Neural cell (in vitro differentiated cells): ENCODE measurements at regions not wholly inside any gene's neighbourhood (a gene's known extent, or its start where the extent isn't known, plus 50 kb on each side); places are given as distances from the start of the nearest gene placed in this dataset.

Experiments
- H2AFZ ChIP-seq: fragments of 200-600, 300-800 bp; sonication (generic), shearing (Covaris generic); 2 replicates; pipeline ENCODE4 v1.6.0; 2014; ENCODE audit warnings: low read depth, mild to moderate bottlenecking, antibody characterized with exemption, low read length, moderate library complexity
- H3F3A ChIP-seq: fragments of 200-600 bp; shearing (Covaris generic); 2 replicates; pipeline ENCODE4 v1.6.1; 2016; ENCODE audit warnings: mild to moderate bottlenecking, moderate library complexity, mixed read lengths, antibody characterized with exemption, low read length; ENCODE audit not compliant: insufficient read depth, poor library complexity, severe bottlenecking
- H3K27ac ChIP-seq: fragments of 200-600, 300-800 bp; sonication (generic), shearing (Covaris generic); 2 replicates; pipeline ENCODE4 v1.5.1; 2014; ENCODE audit warnings: mild to moderate bottlenecking, low read length, moderate library complexity
- H3K27me3 ChIP-seq: fragments of 300-800, 200-600 bp; sonication (generic), shearing (Covaris generic); 2 replicates; pipeline ENCODE4 v1.6.0; 2014; ENCODE audit warnings: mild to moderate bottlenecking, low read depth, low read length, moderate library complexity; ENCODE audit not compliant: insufficient read depth
- H3K36me3 ChIP-seq: fragments of 300-800, 200-600 bp; sonication (generic), shearing (Covaris generic); 2 replicates; pipeline ENCODE4 v1.5.1; 2014; ENCODE audit warnings: mild to moderate bottlenecking, antibody characterized with exemption, low read length, moderate library complexity; ENCODE audit not compliant: insufficient read depth
- H3K4me2 ChIP-seq: fragments of 300-800, 200-600 bp; sonication (generic), shearing (Covaris generic); 2 replicates; pipeline ENCODE4 v1.6.0; 2014; ENCODE audit warnings: mild to moderate bottlenecking, low read length
- H3K4me3 ChIP-seq: fragments of 300-800, 200-600 bp; sonication (generic), shearing (Covaris generic); 2 replicates; pipeline ENCODE4 v1.5.1; 2014; ENCODE audit warnings: mild to moderate bottlenecking, low read length, moderate library complexity
- H3K79me2 ChIP-seq: fragments of 200-600 bp; shearing (Covaris generic); replicated peaks from 2 replicates; pipeline ENCODE4 v1.6.0; 2014; ENCODE audit warnings: mild to moderate bottlenecking, low read length, moderate library complexity; ENCODE audit not compliant: insufficient read depth
- H3K9ac ChIP-seq: fragments of 300-800, 200-600 bp; sonication (generic), shearing (Covaris generic); 2 replicates; pipeline ENCODE4 v1.6.1; 2016; ENCODE audit warnings: mild to moderate bottlenecking, low read length, mixed read lengths
- H3K9me2 ChIP-seq: fragments of 200-600 bp; shearing (Covaris generic); 2 replicates; pipeline ENCODE4 v1.6.1; 2016; ENCODE audit warnings: mild to moderate bottlenecking, low read length, mixed read lengths; ENCODE audit not compliant: insufficient read depth
- H3K9me3 ChIP-seq: fragments of 200-600, 300-800 bp; sonication (generic), shearing (Covaris generic); 2 replicates; pipeline ENCODE4 v1.6.1; 2016; ENCODE audit warnings: mild to moderate bottlenecking, mixed run types, low read length, moderate library complexity, mixed read lengths
- H4K20me1 ChIP-seq: fragments of 200-600 bp; shearing (Covaris generic); 2 replicates; pipeline ENCODE4 v1.6.1; 2016; ENCODE audit warnings: mild to moderate bottlenecking, mixed run types; ENCODE audit not compliant: insufficient read depth
- CTCF ChIP-seq: fragments of 450-650 bp; IDR thresholded peaks from 2 replicates; pipeline ENCODE4 v1.5.1; 2014; ENCODE audit warnings: antibody characterized with exemption, mild to moderate bottlenecking, moderate library complexity; ENCODE audit not compliant: poor library complexity, severe bottlenecking
- EP300 ChIP-seq: fragments of 450-650 bp; conservative IDR thresholded peaks from 2 replicates; pipeline ENCODE4 v1.6.1; 2014; ENCODE audit warnings: antibody characterized with exemption, mild to moderate bottlenecking, moderate library complexity; ENCODE audit not compliant: poor library complexity, severe bottlenecking
- EZH2 ChIP-seq: fragments of 200-600, 300-800 bp; shearing (Covaris generic), sonication (generic); IDR thresholded peaks from 2 replicates; pipeline ENCODE4 v1.6.1; 2014; ENCODE audit warnings: antibody characterized with exemption, low read length, borderline replicate concordance, mild to moderate bottlenecking; ENCODE audit not compliant: insufficient read depth, poor library complexity, severe bottlenecking
- MXI1 ChIP-seq: fragments of 450-650 bp; conservative IDR thresholded peaks from 2 replicates; pipeline ENCODE4 v1.6.1; 2014; ENCODE audit warnings: antibody characterized with exemption, mild to moderate bottlenecking; ENCODE audit not compliant: poor library complexity, severe bottlenecking
- POLR2AphosphoS5 ChIP-seq: IDR thresholded peaks from 2 replicates; pipeline ENCODE4 v1.6.1; 2012
- RAD21 ChIP-seq: fragments of 450-650 bp; conservative IDR thresholded peaks from 2 replicates; pipeline ENCODE4 v1.6.1; 2014; ENCODE audit warnings: antibody characterized with exemption, mild to moderate bottlenecking, moderate library complexity
- REST ChIP-seq: IDR thresholded peaks from 2 replicates; pipeline ENCODE4 v1.6.1; 2012; ENCODE audit warnings: borderline replicate concordance
- SMC3 ChIP-seq: fragments of 450-650 bp; conservative IDR thresholded peaks from 2 replicates; pipeline ENCODE4 v1.6.1; 2014; ENCODE audit warnings: antibody characterized with exemption, mild to moderate bottlenecking, moderate library complexity; ENCODE audit not compliant: poor library complexity
- TAF1 ChIP-seq: IDR thresholded peaks from 2 replicates; pipeline ENCODE4 v1.6.1; 2012; ENCODE audit warnings: low read depth

- Histone ChIP-seq H3K4me2 (no peak overlapping the region), H3K9me3 (no peaks in the 10 kb centered on the region), H3K36me3 (no peaks in the 10 kb centered on the region), H3K27me3 (no peaks in the 10 kb centered on the region), H3F3A (no peaks in the 10 kb centered on the region), H3K9ac (no peak overlapping the region), H3K79me2 (no peaks in the 10 kb centered on the region), H3K4me3 (no peak overlapping the region), H3K9me2 (no peaks in the 10 kb centered on the region), H4K20me1 (no peaks in the 10 kb centered on the region), H3K27ac (no peak overlapping the region), H2AFZ (no peak overlapping the region)
- TF ChIP-seq RAD21, result no peak
- TF ChIP-seq EZH2, result no peak
- no peak for TF ChIP-seq EP300
These were observed 497.3 kb downstream of the SHQ1 start for GRCh38 chr3:72350761-72351505.

- Histone ChIP-seq H3K79me2 (no peaks in the 10 kb centered on the region), H3K9ac (no peak overlapping the region), H3K9me3 (no peaks in the 10 kb centered on the region), H3K36me3 (no peaks in the 10 kb centered on the region), H3K27ac (no peak overlapping the region), H3K27me3 (no peaks in the 10 kb centered on the region), H3K4me2 (no peak overlapping the region), H3K4me3 (no peak overlapping the region), H2AFZ (no peak overlapping the region), H3F3A (no peaks in the 10 kb centered on the region), H3K9me2 (no peaks in the 10 kb centered on the region), H4K20me1 (no peaks in the 10 kb centered on the region)
- no peak for TF ChIP-seq CTCF
- no peak for TF ChIP-seq REST
These were observed 499.9 kb downstream of the SHQ1 start for GRCh38 chr3:72348357-72348756.

- Histone ChIP-seq H3K4me3 (no peak overlapping the region), H3K36me3 (no peaks in the 10 kb centered on the region), H3K79me2 (no peaks in the 10 kb centered on the region), H3K4me2 (no peak overlapping the region), H3K27ac (no peak overlapping the region), H3F3A (no peaks in the 10 kb centered on the region), H3K9ac (no peak overlapping the region), H3K27me3 (no peaks in the 10 kb centered on the region), H3K9me3 (no peaks in the 10 kb centered on the region), H4K20me1 (no peaks in the 10 kb centered on the region), H3K9me2 (no peaks in the 10 kb centered on the region), H2AFZ (no peak overlapping the region)
- TF ChIP-seq RAD21, result no peak
- TF ChIP-seq TAF1, result no peak
- TF ChIP-seq POLR2AphosphoS5, result no peak
- TF ChIP-seq SMC3, result no peak
- no peak for TF ChIP-seq MXI1
- no peak for TF ChIP-seq EZH2
- no peak for TF ChIP-seq CTCF
- no peak for TF ChIP-seq EP300
- no peak for TF ChIP-seq REST
These were observed 500.4 kb downstream of the SHQ1 start for GRCh38 chr3:72347819-72348319.
